ENCODE measurements at regions not wholly inside any gene's neighbourhood (a gene's known extent, or its start where the extent isn't known, plus 50 kb on each side); places are given as distances from the start of the nearest gene placed in this dataset.

DNA sequence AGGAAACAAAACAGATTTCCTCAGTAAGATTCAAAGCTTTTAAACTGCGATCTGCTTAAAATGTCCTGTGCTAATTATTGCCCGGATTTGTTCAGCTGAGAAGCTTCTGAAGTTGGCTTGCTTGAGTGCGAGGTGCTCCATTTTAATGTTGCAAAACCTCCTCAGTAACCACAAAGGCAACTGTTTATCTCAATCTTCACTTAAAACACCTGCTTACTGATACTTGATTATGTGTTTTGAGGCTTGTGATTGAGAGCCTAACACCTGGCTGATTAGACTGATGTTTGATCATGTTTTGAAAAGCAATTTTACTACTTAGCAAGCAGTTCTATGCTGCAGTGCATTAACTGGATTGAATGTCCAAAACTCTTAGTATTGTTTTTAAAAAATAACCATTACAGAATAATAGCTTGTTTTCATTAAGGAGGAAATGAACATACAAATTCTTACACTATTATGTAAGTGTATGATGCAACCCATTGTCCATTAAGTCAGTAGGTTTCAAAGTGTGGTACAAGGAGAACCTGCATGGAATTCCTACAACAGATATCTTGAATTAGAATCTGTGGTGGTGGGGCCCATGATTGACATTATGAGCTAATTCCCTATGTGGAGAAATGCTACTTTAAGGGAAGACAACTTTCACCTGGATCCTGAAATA lies 96.9 kb upstream of the FAM180A start:
- H2AFZ ChIP-seq (ENCODE audit: low read length) = no peak overlapping the region
- no CpG with 5 or more reads among the region's 3 CpGs for WGBS, 2 donors (ENCODE audit: extremely low coverage in 2 of 2, insufficient read length in 2 of 2, insufficient replicate concordance in 1 of 2)
- no peak overlapping the region for H3K9ac ChIP-seq (ENCODE audit: low read depth, low read length, poor library complexity)

DNA sequence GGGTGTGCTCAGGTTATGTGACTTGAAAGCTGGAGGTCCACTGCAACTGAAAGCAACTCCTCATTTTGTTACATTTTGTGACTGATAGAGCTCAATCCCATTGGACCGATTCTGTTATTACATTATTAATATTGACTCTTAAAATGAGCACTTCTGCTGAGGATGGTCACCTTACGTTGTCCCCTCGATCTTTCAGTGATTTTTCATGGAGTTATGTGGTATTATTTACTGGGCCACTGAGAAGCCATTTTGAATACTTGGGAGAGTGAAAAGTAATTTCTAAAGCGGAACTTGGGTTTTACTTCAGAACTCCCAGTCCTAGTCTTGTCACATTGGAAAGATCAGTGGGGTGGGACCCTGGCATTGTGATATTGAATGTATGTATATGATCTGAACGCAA lies 96.3 kb upstream of the FAM180A start:
- no peak overlapping the region for H3K4me3 ChIP-seq (ENCODE audit: low read length in 2 of 2)
- H3K4me2 ChIP-seq (ENCODE audit: insufficient read depth, low read length, poor library complexity, severe bottlenecking) = no peak overlapping the region
- no peak overlapping the region for H3K4ac ChIP-seq (ENCODE audit: low read length)
- no peak overlapping the region for H3K27ac ChIP-seq (replicated peaks; ENCODE audit: low read length)
- H3K23ac ChIP-seq (ENCODE audit: low read depth, low read length, poor library complexity) = no peak overlapping the region
- H2BK15ac ChIP-seq (ENCODE audit: low read length) = no peak overlapping the region
- H4K8ac ChIP-seq (ENCODE audit: low read depth, low read length) = no peak overlapping the region
- no peaks in the 10 kb centered on the region for H3K79me1 ChIP-seq (ENCODE audit: low read depth, low read length)
- no peak for DNase-seq (ENCODE audit: low spot score)
- H2AFZ ChIP-seq (ENCODE audit: low read length) = no peak overlapping the region
- no peak overlapping the region for H3K9ac ChIP-seq (ENCODE audit: low read depth, low read length, poor library complexity)
- H4K91ac ChIP-seq (ENCODE audit: low read depth, low read length, poor library complexity) = no peak overlapping the region
- H2BK12ac ChIP-seq (ENCODE audit: low read length) = no peak overlapping the region
- H3K9me3 ChIP-seq (replicated peaks in 1 of 2; ENCODE audit: control insufficient read depth in 2 of 2, insufficient read depth in 1 of 2, low read depth in 1 of 2, low read length in 2 of 2) = peaks cover 0 to 1% of the 10 kb centered on the region in 2 donors
- no peak overlapping the region for H3K18ac ChIP-seq (ENCODE audit: low read length)
- no peaks in the 10 kb centered on the region for H3K27me3 ChIP-seq (ENCODE audit: control insufficient read depth in 3 of 3, insufficient read depth in 3 of 3, low read depth in 1 of 3, low read length in 3 of 3)
- WGBS, 2 donors (ENCODE audit: extremely low coverage in 2 of 2, insufficient read length in 2 of 2, insufficient replicate concordance in 1 of 2) = no CpG with 5 or more reads among the region's 5 CpGs
- H2AK5ac ChIP-seq (ENCODE audit: low read depth, low read length) = no peak overlapping the region
- H3K14ac ChIP-seq (ENCODE audit: low read length) = no peak overlapping the region
- no peak overlapping the region for H2BK5ac ChIP-seq (ENCODE audit: low read length)
- peaks cover 0 to 2% of the 10 kb centered on the region in 2 donors for H3K36me3 ChIP-seq (replicated peaks in 1 of 2; ENCODE audit: control insufficient read depth in 2 of 2, insufficient read depth in 2 of 2, low read length in 2 of 2)
- no peaks in the 10 kb centered on the region for H3K4me1 ChIP-seq (ENCODE audit: control insufficient read depth in 2 of 2, insufficient read depth in 1 of 2, low read depth in 1 of 2, low read length in 2 of 2)
- no peak overlapping the region for H2BK120ac ChIP-seq (ENCODE audit: low read depth, low read length)

More for the DNA sequence above, 96.9 kb upstream of the FAM180A start:
- Histone ChIP-seq H3K9me3 (replicated peaks in 1 of 2; ENCODE audit: control insufficient read depth in 2 of 2, insufficient read depth in 1 of 2, low read depth in 1 of 2, low read length in 2 of 2) (peaks cover 0 to 1% of the 10 kb centered on the region in 2 donors), H3K4ac (ENCODE audit: low read length) (no peak overlapping the region), H2AK5ac (ENCODE audit: low read depth, low read length) (no peak overlapping the region), H3K79me1 (ENCODE audit: low read depth, low read length) (no peaks in the 10 kb centered on the region), H3K4me2 (ENCODE audit: insufficient read depth, low read length, poor library complexity, severe bottlenecking) (no peak overlapping the region), H3K27me3 (ENCODE audit: control insufficient read depth in 3 of 3, insufficient read depth in 3 of 3, low read depth in 1 of 3, low read length in 3 of 3) (no peaks in the 10 kb centered on the region), H2BK120ac (ENCODE audit: low read depth, low read length) (no peak overlapping the region), H3K14ac (ENCODE audit: low read length) (no peak overlapping the region), H4K91ac (ENCODE audit: low read depth, low read length, poor library complexity) (no peak overlapping the region), H3K4me1 (ENCODE audit: control insufficient read depth in 2 of 2, insufficient read depth in 1 of 2, low read depth in 1 of 2, low read length in 2 of 2) (no peaks in the 10 kb centered on the region), H2BK12ac (ENCODE audit: low read length) (no peak overlapping the region), H2BK5ac (ENCODE audit: low read length) (no peak overlapping the region), H3K4me3 (ENCODE audit: low read length in 2 of 2) (no peak overlapping the region), H3K18ac (ENCODE audit: low read length) (no peak overlapping the region), H4K8ac (ENCODE audit: low read depth, low read length) (no peak overlapping the region), H3K27ac (replicated peaks; ENCODE audit: low read length) (no peak overlapping the region), H2BK15ac (ENCODE audit: low read length) (no peak overlapping the region), H3K23ac (ENCODE audit: low read depth, low read length, poor library complexity) (no peak overlapping the region), H3K36me3 (replicated peaks in 1 of 2; ENCODE audit: control insufficient read depth in 2 of 2, insufficient read depth in 2 of 2, low read length in 2 of 2) (peaks cover 0 to 2% of the 10 kb centered on the region in 2 donors)
- DNase-seq (ENCODE audit: low spot score) = no peak

DNA sequence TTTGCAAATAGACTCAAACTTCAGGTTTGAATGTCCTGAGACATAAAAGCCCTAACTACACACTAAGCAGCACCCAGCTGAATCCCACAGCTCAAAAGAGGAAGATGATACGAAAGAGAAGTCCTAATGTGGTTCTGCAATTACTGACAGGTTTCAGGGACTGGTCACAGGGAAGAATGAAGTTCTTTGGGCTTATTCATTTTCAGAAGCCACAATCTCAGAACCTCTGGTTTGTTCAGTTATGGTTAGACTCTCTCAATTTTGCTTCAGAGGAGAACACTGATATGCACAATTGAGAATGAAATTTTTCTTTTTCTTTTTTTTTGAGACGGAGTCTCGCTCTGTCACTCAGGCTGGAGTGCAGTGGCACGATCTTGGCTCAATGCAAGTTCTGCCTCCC lies 94.6 kb upstream of the FAM180A start:
- no peaks in the 10 kb centered on the region for H3K79me1 ChIP-seq (ENCODE audit: low read depth, low read length)
- no peak overlapping the region for H3K14ac ChIP-seq (ENCODE audit: low read length)
- peaks cover 0 to 2% of the 10 kb centered on the region in 2 donors for H3K36me3 ChIP-seq (replicated peaks in 1 of 2; ENCODE audit: control insufficient read depth in 2 of 2, insufficient read depth in 2 of 2, low read length in 2 of 2)
- no peak overlapping the region for H2BK15ac ChIP-seq (ENCODE audit: low read length)
- no peak overlapping the region for H4K91ac ChIP-seq (ENCODE audit: low read depth, low read length, poor library complexity)
- no peak overlapping the region for H2BK12ac ChIP-seq (ENCODE audit: low read length)
- no peak overlapping the region for H3K4ac ChIP-seq (ENCODE audit: low read length)
- H3K27me3 ChIP-seq (ENCODE audit: control insufficient read depth in 3 of 3, insufficient read depth in 3 of 3, low read depth in 1 of 3, low read length in 3 of 3) = no peaks in the 10 kb centered on the region
- no peak overlapping the region for H2BK5ac ChIP-seq (ENCODE audit: low read length)
- H2BK120ac ChIP-seq (ENCODE audit: low read depth, low read length) = no peak overlapping the region
- H3K4me2 ChIP-seq (ENCODE audit: insufficient read depth, low read length, poor library complexity, severe bottlenecking) = no peak overlapping the region
- H3K9ac ChIP-seq (ENCODE audit: low read depth, low read length, poor library complexity) = no peak overlapping the region
- H4K8ac ChIP-seq (ENCODE audit: low read depth, low read length) = no peak overlapping the region
- H3K9me3 ChIP-seq (replicated peaks in 1 of 2; ENCODE audit: control insufficient read depth in 2 of 2, insufficient read depth in 1 of 2, low read depth in 1 of 2, low read length in 2 of 2) = peaks cover 0 to 1% of the 10 kb centered on the region in 2 donors
- no peak overlapping the region for H3K18ac ChIP-seq (ENCODE audit: low read length)
- no peaks in the 10 kb centered on the region for H3K4me1 ChIP-seq (ENCODE audit: control insufficient read depth in 2 of 2, insufficient read depth in 1 of 2, low read depth in 1 of 2, low read length in 2 of 2)
- no peak overlapping the region for H2AFZ ChIP-seq (ENCODE audit: low read length)
- no CpG with 5 or more reads among the region's 4 CpGs for WGBS, 2 donors (ENCODE audit: extremely low coverage in 2 of 2, insufficient read length in 2 of 2, insufficient replicate concordance in 1 of 2)
- H2AK5ac ChIP-seq (ENCODE audit: low read depth, low read length) = no peak overlapping the region
- no peak overlapping the region for H3K23ac ChIP-seq (ENCODE audit: low read depth, low read length, poor library complexity)
- H3K4me3 ChIP-seq (ENCODE audit: low read length in 2 of 2) = no peak overlapping the region
- no peak for DNase-seq (ENCODE audit: low spot score)
- no peak overlapping the region for H3K27ac ChIP-seq (replicated peaks; ENCODE audit: low read length)

DNA sequence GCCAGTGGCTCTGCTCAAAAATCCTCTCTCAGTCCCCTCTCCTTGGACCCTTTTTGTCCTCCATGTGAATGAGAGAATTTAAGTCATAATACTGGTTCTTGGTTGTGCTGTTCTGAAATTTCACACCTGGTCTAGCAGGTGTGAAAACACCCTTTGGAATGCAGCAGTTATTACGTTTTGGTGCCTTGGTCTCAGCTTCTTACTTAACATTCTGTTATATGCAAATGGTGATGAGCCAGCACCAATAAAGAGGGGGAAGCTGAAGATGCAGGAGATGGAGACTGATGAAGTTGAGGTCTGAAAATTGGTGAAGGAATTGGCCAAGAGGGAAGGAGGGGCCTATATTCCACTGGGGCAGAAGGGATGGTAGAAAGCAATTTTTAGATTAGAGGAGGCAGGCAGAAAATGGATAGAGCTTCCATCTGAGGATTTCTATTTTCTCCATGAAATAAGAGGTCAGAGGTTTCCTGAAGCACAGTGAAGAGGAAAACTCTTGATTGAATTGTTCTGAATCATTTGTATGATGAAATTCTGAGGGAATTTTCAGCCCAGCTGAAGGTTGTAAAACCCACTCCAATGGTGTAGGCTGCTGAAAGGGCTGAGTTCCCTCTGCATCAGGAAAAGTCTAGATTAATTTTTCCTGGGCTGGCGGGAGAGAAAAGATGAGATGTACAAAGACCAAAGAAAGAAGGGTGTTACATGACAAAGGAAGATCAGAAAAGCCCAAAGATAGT lies 94.0 kb upstream of the FAM180A start:
- Histone ChIP-seq H3K79me1 (ENCODE audit: low read depth, low read length) (no peaks in the 10 kb centered on the region), H2AK5ac (ENCODE audit: low read depth, low read length) (no peak overlapping the region), H2AFZ (ENCODE audit: low read length) (no peak overlapping the region), H2BK12ac (ENCODE audit: low read length) (no peak overlapping the region), H3K23ac (ENCODE audit: low read depth, low read length, poor library complexity) (no peak overlapping the region), H3K9ac (ENCODE audit: low read depth, low read length, poor library complexity) (no peak overlapping the region), H3K4me2 (ENCODE audit: insufficient read depth, low read length, poor library complexity, severe bottlenecking) (no peak overlapping the region), H3K9me3 (replicated peaks in 1 of 2; ENCODE audit: control insufficient read depth in 2 of 2, insufficient read depth in 1 of 2, low read depth in 1 of 2, low read length in 2 of 2) (peaks cover 0 to 1% of the 10 kb centered on the region in 2 donors), H4K91ac (ENCODE audit: low read depth, low read length, poor library complexity) (no peak overlapping the region), H2BK5ac (ENCODE audit: low read length) (no peak overlapping the region), H2BK15ac (ENCODE audit: low read length) (no peak overlapping the region), H3K36me3 (replicated peaks in 1 of 2; ENCODE audit: control insufficient read depth in 2 of 2, insufficient read depth in 2 of 2, low read length in 2 of 2) (peaks cover 0 to 2% of the 10 kb centered on the region in 2 donors), H3K4me1 (ENCODE audit: control insufficient read depth in 2 of 2, insufficient read depth in 1 of 2, low read depth in 1 of 2, low read length in 2 of 2) (no peaks in the 10 kb centered on the region), H2BK120ac (ENCODE audit: low read depth, low read length) (no peak overlapping the region), H3K14ac (ENCODE audit: low read length) (no peak overlapping the region), H3K18ac (ENCODE audit: low read length) (no peak overlapping the region), H3K4ac (ENCODE audit: low read length) (no peak overlapping the region), H3K27me3 (ENCODE audit: control insufficient read depth in 3 of 3, insufficient read depth in 3 of 3, low read depth in 1 of 3, low read length in 3 of 3) (no peaks in the 10 kb centered on the region), H3K4me3 (ENCODE audit: low read length in 2 of 2) (no peak overlapping the region), H3K27ac (replicated peaks; ENCODE audit: low read length) (no peak overlapping the region), H4K8ac (ENCODE audit: low read depth, low read length) (no peak overlapping the region)
- no CpG with 5 or more reads among the region's 2 CpGs for WGBS, 2 donors (ENCODE audit: extremely low coverage in 2 of 2, insufficient read length in 2 of 2, insufficient replicate concordance in 1 of 2)
- DNase-seq (ENCODE audit: low spot score) = no peak

Data from neuronal stem cell (in vitro differentiated cells).